HG03571 (cell line): ENCODE measurements at regions not wholly inside any gene's neighbourhood (a gene's known extent, or its start where the extent isn't known, plus 50 kb on each side); places are given as distances from the start of the nearest gene placed in this dataset.
"Not testable (repeated sequence)": the region's sequence is repeated elsewhere in the genome, so short reads cannot be mapped to it uniquely, and the experiment has no call there.

Experiments
- ATAC-seq: cut with Tn5 transposase; IDR thresholded peaks from one replicate; pipeline ENCODE4 v1.9.1; 2021; ENCODE audit not compliant: unreplicated experiment

- not testable (repeated sequence) for ATAC-seq
These were observed 87.4 kb upstream of the TGIF2LY start for GRCh38 chrY:3491423-3491822.

GRCh38 chrY:3494539-3494938 is 84.3 kb upstream of the TGIF2LY start:
- ATAC-seq: not testable (repeated sequence)

- ATAC-seq: peak; percentile 92
These were observed 51.8 kb upstream of the TGIF2LY start for GRCh38 chrY:3527040-3527439.
